ENCODE measurements at regions not wholly inside any gene's neighbourhood (a gene's known extent, or its start where the extent isn't known, plus 50 kb on each side); places are given as distances from the start of the nearest gene placed in this dataset.
A peak's percentile ranks its signal among the peaks of the same experiment; 100 is the strongest.

DNA sequence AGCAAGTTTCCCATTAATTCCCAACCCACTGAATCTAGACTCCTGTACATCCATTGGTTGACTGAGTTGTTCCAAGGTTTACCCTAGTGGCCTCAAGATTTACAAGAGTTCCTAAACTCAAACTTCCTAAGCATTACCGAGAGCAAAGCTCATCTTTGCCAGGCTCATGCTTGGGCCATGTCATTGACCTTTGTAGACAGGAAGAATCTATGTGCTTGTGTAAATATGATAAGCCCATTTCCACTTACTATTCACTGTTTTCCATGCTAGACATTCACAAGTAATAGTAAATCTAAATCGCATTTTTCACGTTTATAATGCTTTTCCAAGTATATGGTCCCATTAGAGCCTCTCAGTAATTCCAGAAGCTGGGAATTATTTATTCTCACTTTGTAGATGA, 534.5 kb upstream of the CLINT1 start:
- DNase-seq = no peak

DNA sequence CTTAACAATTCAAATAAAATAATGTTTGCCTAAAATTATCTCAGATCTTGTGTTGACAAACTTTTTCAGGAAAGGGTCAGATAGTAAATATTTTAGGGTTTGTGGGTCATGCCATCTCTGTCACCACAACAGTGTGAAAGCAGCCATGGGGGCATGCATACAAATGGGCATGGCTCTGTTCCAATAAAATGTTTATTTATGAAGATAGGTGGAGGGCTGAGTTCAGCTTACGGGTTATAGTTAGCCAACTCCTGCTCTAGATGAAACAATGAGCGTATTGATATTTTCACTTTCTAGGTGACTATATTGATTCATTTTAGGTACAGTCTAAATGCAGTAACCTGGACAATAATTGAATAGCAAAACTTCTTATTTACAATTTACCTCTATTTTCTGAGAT, 533.8 kb upstream of the CLINT1 start:
- DNase-seq = no peak

DNA sequence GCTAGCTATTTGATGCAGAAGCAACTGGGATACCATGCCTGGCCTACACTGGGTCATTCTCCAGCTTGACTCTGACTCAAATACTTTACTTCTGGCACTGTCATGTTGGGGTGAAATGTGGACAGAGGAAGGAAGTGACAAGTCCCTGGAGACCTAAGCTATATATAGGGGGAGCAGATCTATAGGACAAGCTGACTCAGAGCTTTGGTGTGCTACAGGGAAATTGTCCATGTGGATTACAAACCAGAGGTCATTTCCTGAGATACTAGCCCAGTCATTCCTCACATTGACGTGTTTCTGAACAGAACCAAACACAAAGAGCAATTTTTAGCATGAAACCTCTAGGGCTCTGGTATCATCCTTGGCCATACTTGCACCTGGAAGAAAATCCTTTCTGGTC, 531.6 kb upstream of the CLINT1 start:
- DNase-seq = peak; percentile 97

DNA sequence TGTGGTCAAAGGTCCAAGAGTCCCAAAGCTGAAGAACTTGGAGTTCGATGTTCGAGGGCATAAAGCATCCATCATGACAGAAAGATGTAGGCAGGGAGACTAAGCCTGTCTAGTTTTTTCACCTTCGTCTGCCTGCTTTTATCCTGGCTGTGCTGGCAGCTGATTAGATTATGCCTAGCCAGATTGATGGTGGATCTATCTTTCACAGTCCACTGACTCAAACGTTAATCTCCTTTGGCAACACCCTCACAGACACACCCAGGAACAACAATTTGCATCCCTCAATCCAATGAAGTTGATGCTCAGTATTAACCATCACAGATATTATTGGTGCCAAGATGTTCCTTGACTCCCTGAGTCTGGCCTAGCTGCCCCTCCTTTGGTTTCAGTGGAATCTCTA, 530.8 kb upstream of the CLINT1 start:
- DNase-seq = no peak

DNA sequence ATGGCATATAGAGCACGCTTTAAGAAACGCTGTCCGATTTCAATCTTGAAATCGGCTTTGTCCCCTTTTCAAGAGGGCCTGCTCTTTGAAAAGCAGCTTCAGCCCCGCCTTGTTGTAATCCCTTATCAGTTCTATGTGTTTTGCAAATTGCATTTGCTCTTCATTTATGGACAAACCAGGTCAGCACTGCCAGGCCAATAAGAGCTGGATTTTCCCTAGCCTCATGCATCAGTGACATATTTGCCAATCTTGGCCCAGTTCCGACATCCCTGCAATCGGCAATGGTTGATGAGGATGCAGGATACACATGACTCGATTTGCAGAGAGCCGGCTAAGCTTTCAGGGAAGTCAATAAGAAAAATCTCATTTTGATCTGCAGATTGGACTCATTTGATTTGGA, 529.1 kb upstream of the CLINT1 start:
- DNase-seq = no peak

DNA sequence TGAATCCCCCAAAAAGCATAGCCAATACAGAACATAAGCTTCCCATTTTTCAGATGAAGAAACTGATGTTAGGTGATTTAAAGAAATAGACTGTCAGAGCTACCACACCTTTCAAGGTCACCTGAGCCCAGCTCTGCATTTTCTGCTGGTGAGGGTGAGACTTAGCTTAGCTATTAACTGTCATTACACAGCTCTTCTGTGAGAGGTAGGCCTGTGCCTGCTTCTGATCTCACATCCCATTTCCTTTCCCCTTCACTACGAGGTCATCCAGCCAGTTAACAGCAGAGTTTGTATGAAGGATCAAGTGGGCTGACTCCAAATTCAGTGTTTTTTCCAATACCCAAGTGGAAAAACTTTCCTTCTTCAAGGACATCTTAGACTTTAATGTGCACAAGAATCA, 528.6 kb upstream of the CLINT1 start:
- DNase-seq = no peak

DNA sequence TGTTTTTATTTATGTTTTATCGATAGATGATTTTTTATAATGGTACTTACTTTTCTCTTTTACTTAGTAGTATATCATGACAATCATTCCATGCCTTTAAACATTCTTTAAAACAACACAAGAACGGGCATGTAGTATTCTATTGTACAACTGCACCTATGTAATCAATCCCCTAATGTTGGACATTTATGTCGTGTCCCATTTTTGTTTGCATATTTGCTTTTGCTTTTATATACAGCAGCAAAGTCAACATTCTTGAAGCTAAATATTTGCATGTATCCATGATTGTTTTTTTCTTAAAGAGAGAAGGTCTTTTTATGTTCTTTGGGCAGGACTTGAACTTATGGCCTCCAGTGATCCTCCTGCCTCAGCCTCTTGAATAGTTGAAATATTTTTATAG, 527.0 kb upstream of the CLINT1 start:
- no peak for DNase-seq

DNA sequence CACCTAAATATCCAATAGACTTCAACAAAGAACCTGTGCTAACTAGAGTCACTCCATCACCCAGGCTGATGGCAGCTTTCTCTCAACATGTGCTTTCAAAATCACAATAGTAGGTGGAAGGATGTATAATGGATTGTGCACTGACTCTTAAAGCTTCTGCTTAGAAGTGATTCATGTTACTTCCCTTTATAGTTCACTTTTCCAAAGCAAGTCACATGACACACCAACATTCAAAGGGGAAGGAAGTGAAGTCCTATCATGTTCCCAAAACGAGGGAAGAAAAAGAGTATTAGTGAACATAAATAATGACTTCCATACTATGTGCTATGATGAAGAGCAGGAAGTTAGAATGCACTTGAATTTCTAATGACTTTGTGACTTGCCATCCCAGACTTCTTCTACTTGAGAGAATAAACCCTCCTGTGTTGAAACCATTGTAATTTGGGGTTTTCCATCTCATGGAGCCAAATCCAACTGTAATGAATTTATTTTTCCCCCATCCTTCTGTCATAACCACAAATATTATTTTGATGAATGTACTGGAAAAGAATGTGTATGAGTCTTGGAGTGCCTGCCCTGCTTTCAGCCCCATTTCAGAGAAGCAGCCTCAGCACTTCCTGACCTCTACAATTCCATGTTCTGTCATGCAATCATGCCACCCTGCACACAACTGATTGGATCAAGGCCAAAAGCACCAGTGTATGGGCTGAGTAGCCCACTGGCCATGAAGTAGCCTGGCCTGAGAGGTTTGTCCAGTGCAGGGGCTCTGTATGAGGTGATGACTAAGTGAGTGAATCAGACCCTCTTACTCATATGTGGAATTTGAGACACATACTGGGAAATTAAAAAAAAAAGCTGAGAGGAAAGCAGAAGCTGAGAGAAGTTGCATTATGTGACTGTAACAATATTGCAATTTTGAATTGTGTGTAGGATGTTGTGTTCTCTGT, 525.9 kb upstream of the CLINT1 start:
- peak; percentile 98 for DNase-seq

DNA sequence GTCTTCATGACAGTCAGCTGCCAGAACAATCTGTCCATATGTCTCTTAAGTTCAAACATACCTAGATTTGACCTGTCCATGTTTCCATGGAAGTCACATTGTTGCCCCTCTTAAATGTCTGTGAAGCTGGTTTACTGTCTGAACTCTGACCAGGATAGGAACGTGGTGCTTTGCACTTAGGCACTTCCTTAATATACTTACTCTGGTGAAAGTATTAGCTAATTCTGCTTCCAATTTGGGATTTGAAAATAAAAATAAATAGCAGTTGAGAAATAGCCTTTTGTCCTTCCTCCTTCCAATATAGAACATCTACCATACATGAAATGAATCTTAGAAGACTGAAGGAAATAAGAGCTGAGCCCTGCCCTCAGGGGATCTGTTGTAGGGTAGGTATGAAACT, 524.5 kb upstream of the CLINT1 start:
- no peak for DNase-seq

DNA sequence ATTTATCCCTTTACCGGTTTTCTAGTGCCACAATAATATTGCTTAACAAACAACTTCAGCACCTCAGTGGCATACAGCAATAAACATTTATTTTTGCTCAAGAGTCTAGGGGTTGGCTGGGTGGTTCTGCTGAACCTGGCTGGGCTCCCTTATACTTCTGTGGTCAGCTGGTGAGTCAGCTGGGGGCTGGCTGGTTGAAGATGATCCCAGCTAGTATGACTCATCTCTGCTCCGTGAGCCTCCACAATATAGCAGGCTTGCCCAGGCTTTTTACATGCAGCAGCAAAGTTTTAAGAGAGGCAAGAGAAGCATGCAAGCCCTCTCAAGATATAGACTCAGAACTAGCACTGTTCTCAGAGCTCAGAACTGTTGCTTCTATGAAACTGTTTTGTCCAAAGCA, 523.5 kb upstream of the CLINT1 start:
- peak; percentile 97 for DNase-seq

DNA sequence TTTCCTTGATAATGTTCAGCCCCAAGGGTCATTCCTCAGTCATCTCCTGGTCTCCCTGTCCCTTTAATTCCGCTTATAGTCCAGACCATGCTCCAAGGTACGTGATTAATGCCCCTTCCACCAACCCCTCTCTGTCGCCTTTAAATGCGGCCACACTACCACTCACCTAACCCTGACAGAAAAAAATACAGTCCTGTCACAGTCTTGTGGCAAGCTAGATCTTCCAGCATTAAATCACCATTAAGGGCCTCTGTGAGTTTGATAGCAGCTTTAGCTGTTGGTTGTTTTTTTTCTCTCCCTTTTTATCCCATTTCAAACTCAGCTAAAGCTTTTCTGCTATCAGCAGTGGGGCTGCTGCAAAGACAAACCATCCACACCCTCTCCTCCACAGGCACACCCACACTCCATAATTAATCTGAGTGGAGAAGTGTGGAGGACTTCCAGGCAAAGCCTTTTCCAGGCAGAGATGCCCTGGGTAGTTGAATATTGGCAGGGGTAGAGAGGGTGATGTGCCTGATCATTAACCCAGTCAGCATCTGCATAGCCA, 522.7 kb upstream of the CLINT1 start:
- DNase-seq = no peak

DNA sequence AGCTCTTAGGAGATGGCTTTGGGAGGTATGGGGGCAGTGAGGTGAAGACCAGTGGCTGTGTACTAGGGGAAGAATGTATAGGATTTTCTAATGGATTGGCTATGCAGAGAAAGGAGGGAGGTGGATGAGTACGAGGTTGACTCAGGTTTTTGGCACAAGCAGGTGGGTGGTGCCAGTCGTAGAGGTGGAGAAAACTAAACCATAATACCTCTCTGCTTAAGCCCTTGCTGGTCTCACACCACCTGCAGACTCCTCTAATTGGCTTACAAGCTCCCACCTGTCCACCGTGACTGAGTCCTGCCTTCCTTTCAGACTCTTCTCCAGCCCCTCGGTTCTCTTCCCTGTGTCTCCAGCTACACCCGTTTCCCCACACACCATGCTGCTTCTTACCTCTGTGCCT, 521.7 kb upstream of the CLINT1 start:
- no peak for DNase-seq

DNA sequence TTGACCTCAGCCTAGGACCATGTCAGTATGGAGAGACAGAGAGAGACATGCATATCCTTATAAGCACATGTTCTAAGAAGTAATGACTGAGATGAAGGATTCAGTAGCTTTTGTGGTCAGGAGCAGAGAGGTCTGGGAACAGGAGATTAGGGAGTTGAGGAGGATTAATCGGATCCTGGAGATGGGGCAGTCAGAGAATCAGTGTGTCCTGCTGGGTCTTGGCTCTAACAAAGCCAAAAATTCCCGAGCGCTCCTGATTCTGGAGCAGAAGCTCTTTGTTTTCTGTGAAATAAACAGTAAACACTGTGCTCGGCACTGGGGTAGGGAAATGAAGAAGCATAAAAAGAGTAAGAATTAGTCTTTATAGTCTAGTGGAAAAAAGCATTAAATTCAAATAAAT, 520.0 kb upstream of the CLINT1 start:
- no peak for DNase-seq

DNA sequence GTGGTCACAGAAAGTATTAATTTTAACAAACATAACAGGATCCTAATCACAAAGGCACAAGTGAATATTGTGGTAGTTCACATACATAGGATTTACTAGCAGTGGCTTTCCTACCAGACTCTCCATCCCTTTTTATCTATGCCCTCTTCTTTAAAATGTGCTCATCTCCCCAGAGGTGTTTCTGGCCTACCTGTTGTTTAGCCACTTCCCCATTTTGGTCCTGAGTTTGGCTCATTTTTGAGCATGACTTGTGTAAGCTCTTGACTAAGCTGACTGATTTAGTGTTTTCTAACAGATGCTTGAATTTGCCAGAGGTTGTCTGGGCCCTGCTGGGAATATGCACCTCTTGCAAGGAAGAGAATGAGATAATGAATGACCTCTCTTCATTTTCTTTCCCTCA, 517.7 kb upstream of the CLINT1 start:
- no peak for DNase-seq

DNA sequence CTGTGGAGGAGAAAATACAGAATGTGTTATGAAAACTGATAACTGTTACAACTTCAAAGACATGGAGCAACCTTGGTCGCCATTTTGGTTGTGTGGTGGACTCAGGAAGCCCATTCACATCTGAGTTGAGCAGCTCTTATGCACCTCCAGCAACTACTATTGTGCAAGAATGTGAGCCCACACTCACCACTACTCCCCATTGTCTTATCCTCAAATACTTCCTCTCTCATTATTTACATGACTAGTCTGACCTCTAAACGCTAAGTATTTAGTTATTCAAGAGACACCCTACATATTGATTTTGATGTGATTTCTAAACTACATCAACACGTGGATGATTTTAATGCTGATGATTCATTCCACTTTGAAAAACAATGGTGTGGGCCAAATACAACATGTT, 516.6 kb upstream of the CLINT1 start:
- DNase-seq = no peak

DNA sequence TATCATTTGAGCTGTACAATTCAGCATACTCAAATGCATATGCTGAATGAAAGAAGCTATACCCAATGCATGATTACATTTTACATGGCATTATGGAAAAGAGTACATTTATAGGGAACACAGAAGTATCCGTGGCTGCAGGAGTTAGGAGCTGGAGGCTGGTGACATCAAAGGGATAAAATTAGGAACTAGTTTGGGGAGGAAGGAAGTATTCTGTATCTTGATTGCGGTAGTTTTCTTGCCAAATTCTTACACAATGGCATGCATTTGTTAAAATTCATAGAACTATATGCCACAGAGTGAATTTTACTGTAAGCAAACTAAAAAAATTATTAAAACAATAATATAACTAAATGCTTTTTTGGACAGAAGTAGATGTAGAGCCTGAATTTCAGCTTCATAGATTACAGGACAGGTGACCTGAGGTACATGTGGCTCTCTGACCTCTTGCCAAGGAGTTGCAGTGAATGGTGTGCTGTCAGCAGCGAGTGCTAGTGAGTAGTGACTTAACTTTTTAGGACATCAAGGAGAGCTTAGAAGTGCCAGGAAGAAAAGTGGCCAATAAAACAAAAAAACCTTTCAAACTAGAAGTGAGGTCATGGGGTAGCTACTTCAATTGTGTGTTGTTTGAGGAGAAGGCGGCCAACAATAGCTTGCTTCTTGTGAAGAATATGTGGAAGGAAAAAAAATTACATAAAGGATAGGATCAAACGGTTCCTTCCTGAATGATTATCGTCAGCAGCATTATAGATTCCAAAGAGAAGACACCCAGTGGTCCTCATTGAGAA, 514.9 kb upstream of the CLINT1 start:
- no peak for DNase-seq

DNA sequence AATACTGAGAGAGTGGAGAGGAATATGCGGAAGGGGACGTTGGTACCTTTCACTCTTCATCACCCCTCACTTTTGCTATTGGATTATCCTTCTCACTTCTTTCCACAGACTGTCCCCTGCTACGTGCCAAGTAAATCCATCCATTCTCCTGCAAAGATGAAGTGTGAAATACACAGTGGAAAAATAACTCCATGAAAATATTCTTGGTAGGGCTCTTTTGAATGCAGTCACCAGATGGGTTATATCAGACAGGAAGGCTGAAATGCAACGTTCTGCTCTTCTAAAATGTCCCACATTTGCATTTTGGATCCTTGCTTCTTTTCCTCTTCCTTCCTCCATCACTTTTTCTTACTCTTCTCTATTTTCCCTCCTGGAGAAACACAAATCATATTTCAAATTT, 510.3 kb upstream of the CLINT1 start:
- DNase-seq = no peak

DNA sequence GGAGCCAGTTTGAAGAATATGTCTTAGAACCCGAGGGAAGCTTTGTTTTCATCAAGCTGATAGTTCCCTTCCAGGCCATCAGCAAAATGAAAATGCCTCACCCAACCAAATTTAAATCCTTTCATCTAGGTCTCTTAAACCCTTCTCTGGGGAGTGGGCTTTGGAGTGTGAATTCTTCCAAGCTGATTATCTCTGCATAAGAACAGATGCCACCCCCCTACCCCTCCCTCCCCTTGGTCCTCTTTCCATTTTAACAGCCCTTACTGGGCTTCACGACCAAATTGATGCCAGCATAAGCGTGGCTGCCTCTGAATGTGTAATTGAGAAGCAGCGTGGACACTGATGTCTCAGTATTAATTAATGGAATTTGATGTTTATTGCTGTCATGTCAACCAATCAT, 509.7 kb upstream of the CLINT1 start:
- no peak for DNase-seq

DNA sequence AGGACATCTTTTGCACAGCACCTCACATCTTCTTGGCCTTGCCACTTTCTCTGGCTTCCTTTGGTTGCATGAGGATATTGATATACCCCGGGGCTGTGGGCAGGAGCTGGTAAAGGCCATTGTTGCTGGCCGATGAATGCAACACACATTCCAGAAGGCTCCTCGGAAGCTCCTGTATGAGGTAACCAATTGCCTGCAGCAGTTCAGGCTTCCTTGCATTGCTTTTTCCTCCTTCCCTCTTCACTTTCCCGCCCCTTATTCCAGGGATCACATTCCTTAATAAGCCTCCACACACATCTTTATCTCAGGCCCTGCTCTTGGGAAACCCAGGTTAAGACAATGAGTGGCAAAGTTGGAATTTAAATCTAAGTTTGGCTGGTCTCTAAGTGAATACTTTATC, 505.4 kb upstream of the CLINT1 start:
- no peak for DNase-seq

DNA sequence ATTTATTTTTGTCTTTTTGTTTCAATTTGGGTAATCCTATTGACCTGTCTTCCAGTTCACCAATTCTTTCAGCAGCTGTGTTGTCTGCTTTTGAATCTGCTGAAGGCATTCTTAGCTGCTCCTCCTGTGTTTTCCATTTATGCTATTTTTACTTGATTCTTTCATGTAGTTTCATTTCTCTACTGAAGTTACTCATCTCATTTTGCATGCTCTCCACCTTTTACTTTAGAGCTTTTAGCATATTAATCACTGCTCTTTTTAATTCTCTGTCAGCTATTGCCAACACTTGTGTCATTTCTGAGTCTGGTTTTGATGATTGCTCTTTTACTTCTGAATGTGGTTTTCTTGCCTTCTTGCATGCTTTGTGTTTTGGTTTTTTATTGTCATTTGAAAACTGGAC, 496.0 kb upstream of the CLINT1 start:
- peak; percentile 3 for DNase-seq

DNA sequence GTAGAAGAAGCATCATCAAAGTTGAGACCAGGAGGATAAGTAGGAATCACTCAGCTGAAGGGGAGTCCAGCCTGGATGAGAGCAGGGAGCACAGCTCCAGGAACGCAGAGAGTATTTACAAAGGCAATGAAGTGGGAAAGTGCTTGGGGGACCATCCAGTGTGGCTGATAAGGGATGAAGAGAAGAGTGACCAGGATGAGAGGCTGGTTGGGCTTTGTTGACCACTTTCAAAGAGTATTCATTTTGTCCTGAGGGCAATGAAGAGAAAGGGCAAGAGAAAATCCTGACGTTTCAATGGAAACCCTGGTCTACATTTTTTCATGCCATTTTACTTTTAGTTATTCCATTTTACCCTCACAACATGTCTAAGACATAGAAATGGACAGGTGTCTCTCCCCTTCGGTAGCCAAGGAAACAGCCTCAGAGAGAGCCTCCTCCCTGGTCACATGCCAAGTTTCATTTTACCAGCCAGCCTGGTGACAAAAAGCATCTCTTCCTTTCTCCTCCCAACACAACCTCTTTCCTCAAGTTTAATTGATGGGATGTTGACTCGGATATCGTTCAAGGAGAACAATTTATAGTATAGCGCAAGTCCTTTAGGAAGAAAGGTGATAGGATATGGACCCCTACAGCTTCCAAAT, 492.7 kb upstream of the CLINT1 start:
- DNase-seq = no peak

DNA sequence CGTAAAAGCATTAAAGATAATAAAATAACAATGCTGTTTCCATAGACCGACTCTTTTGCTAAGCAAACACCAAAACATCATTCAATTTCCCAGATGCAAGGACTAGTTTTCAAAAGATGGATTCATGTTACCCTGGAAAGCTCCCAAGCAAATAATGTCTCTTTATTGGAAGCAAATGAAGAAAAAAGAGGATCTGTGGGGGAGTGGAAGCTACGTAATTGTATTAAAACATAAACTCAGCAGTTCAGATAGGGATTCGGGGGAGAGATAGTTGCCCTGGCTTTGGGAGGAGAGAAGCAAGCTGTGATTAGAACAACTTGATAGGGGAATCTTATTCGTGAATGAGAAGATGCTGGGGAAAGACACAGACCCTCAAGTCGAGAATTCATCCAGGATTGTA, 491.0 kb upstream of the CLINT1 start:
- DNase-seq = no peak

DNA sequence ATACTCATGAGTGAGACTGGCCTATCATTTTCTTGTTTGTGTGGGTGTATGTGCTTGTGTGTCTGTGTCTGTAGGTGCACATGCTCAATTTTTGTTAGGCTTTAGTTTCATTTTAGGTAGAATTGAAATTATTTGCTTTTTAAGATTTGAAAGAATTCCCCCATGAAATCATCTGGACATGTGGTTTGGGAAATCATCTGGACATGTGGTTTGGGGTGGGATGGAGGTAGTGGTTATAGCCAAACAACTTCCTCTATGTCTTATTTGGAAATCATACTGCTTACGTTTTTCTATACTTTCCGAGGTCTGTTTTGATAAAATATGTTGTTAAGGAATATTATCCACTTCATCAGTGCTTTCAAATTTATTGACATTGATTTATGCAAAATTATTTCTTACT, 485.4 kb upstream of the CLINT1 start:
- DNase-seq = no peak

DNA sequence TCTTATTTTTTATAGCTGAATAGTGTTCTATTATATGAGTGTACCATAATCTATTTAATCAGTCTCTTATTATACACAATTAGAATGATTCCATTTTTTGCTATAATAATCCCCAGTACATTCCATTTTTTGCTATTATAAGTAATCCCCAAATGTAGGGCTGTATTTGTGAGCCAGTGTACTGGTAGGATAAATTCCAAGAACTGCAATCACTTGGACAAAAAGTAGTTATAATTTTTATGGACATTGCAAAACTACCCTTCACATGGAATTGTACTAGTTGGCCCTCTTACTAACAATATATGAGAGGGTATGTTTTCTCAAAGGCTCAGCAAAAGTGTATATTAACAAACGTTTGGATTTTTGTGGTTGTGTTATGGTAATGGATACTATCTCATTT, 481.7 kb upstream of the CLINT1 start:
- DNase-seq = no peak
